Astrocyte (in vitro differentiated cells and primary cell): ENCODE measurements at regions not wholly inside any gene's neighbourhood (a gene's known extent, or its start where the extent isn't known, plus 50 kb on each side); places are given as distances from the start of the nearest gene placed in this dataset.

ENCODE experiments used
- EZH2 ChIP-seq: IDR thresholded peaks from 2 replicates; pipeline ENCODE4 v1.6.1; 2012; ENCODE audit warnings: mild to moderate bottlenecking, low read length, inconsistent platforms; ENCODE audit not compliant: insufficient read depth
- TF ChIP-seq, protein P1 (sequence below): IDR thresholded peaks from 2 replicates; pipeline ENCODE4 v1.5.1; 2011; ENCODE audit warnings: low read depth, mild to moderate bottlenecking, inconsistent platforms, low read length, moderate library complexity; ENCODE audit not compliant: insufficient read depth

DNA sequence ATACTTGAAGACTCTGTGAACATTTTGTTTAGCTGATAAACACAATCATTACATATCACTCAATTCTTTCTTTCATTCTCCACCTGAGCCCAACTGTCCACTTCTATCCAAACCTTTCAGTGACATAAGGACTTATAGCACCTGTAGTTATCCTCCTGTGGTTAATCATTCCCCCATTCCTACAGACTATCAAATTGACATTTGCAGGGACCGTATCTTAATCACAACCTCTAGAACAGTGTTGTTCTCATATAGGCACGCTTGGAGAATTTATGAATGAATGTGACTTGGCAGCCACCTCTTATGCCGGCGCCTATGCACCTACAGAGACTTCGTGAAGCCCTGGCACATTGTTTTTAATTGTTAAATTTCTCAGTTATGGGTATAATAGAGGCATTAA, 83.9 kb upstream of the CXADR start:
- TF ChIP-seq, protein P1, sequence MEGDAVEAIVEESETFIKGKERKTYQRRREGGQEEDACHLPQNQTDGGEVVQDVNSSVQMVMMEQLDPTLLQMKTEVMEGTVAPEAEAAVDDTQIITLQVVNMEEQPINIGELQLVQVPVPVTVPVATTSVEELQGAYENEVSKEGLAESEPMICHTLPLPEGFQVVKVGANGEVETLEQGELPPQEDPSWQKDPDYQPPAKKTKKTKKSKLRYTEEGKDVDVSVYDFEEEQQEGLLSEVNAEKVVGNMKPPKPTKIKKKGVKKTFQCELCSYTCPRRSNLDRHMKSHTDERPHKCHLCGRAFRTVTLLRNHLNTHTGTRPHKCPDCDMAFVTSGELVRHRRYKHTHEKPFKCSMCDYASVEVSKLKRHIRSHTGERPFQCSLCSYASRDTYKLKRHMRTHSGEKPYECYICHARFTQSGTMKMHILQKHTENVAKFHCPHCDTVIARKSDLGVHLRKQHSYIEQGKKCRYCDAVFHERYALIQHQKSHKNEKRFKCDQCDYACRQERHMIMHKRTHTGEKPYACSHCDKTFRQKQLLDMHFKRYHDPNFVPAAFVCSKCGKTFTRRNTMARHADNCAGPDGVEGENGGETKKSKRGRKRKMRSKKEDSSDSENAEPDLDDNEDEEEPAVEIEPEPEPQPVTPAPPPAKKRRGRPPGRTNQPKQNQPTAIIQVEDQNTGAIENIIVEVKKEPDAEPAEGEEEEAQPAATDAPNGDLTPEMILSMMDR, result no peak
- no peak for TF ChIP-seq EZH2
